ENCODE measurements at regions not wholly inside any gene's neighbourhood (a gene's known extent, or its start where the extent isn't known, plus 50 kb on each side); places are given as distances from the start of the nearest gene placed in this dataset.

DNA sequence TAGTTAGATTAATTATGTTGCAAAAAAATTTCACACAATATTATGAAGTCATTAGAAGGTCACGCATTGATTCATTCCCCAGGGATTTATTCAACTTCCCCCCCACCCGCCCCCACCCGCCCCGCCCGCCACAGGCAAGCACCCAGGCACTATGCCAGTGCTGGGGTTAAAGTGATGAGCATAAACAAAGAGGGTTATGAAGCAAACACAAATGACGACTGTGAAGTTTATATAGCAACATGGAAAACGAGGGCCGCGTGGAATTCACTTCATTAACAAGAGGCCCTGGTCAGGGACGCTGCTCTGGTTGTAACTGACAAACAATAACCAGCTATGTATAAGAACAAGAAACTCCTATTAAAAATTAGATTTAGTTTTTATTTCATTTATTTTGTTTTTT is 656.5 kb upstream of the COBL start:
- ChIA-PET CTCF (no interaction called here), POLR2A (no interaction called here)
- no peak for DNase-seq (ENCODE audit: low read depth, low spot score)
- TF ChIP-seq, protein P1, sequence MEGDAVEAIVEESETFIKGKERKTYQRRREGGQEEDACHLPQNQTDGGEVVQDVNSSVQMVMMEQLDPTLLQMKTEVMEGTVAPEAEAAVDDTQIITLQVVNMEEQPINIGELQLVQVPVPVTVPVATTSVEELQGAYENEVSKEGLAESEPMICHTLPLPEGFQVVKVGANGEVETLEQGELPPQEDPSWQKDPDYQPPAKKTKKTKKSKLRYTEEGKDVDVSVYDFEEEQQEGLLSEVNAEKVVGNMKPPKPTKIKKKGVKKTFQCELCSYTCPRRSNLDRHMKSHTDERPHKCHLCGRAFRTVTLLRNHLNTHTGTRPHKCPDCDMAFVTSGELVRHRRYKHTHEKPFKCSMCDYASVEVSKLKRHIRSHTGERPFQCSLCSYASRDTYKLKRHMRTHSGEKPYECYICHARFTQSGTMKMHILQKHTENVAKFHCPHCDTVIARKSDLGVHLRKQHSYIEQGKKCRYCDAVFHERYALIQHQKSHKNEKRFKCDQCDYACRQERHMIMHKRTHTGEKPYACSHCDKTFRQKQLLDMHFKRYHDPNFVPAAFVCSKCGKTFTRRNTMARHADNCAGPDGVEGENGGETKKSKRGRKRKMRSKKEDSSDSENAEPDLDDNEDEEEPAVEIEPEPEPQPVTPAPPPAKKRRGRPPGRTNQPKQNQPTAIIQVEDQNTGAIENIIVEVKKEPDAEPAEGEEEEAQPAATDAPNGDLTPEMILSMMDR (IDR thresholded peaks at IDR 0.05; ENCODE audit: insufficient read depth, low read length, missing control alignments), result no peak
- no peak overlapping the region for H3K4me3 ChIP-seq (ENCODE audit: low read depth, low read length)

DNA sequence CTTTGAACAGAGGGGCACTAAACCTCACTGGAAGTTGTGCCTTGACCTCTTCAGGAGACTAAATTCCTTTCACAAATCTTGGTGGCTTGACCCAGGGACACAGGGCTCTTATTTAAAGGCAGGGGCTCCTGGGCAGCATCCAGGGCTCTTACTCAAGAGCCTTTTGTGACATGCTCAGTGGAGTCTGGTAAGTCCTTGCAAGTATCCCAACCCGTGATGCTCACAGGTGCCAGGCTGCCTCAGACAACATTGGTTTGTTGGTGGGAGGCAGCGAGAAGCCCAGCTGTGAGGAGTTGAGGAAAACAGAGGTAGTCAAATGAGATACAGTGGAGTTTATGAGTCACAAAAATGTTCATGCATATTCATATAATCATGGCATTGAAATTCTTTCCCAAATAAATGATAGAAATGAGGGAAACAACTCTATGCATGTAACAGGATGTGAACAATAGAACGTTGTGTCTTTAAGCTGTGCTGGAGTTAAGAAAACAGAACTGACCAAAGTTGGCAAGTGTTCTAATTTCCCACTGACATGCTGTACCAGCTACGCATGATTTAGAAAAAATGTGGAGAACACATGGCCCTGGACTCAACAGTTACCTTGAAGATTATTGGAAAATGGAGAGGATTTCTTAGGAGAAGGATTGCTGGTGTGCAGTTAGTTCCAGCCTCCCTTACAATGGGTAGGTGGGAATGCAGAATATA is 654.5 kb upstream of the COBL start:
- no peak overlapping the region for H3K4me3 ChIP-seq (ENCODE audit: low read depth, low read length)
- ChIA-PET CTCF (no interaction called here), POLR2A (no interaction called here)
- no peak for DNase-seq (ENCODE audit: low read depth, low spot score)
- TF ChIP-seq, protein P1 (IDR thresholded peaks at IDR 0.05; ENCODE audit: insufficient read depth, low read length, missing control alignments), result no peak

DNA sequence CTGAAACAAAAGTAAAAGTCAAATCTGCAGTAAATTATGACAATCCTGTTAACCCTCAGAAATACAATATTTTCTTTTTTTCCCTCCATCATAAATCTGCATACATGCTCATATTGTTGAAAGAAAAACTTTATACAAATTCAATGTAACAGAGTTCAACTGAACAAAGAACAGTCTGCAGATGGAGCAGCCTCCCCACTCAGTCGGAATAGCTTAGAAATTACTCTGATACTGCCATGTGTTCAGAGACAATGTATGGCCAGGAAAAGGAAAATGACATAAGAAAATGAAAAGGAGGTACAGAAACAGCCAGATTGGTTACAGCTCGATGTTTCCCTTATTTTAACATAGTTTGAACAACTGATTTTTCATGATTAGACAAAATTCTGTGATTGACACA is 651.9 kb upstream of the COBL start:
- POLR2A ChIA-PET, result no interaction called here
- no peak for DNase-seq (ENCODE audit: low read depth, low spot score)
- H3K4me3 ChIP-seq (ENCODE audit: low read depth, low read length), result no peak overlapping the region
- CTCF ChIA-PET, result no interaction called here
- TF ChIP-seq, protein P1 (IDR thresholded peaks at IDR 0.05; ENCODE audit: insufficient read depth, low read length, missing control alignments), result no peak

DNA sequence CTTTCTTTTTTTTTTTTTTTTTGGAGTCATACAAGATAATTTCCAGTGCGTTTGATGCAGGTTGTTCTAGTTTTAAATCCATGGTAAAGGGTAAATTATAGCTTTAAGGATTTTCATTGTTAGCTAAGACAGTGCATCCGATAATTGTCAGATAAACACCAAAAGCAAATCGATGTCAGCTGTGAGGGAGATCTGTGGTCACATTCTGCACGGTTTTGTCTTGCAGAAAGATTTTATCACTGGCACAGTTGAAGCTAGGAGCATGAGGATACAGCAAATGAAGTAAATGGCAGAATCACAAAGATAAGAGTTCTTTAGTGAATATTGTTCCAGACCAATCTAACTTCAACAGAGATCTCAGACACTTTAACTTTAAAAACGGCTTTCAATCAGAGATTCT is 648.8 kb upstream of the COBL start:
- no peak for DNase-seq (ENCODE audit: low read depth, low spot score)
- ChIA-PET POLR2A (no interaction called here), CTCF (no interaction called here)
- TF ChIP-seq, protein P1 (IDR thresholded peaks at IDR 0.05; ENCODE audit: insufficient read depth, low read length, missing control alignments), result no peak
- H3K4me3 ChIP-seq (ENCODE audit: low read depth, low read length), result no peak overlapping the region

DNA sequence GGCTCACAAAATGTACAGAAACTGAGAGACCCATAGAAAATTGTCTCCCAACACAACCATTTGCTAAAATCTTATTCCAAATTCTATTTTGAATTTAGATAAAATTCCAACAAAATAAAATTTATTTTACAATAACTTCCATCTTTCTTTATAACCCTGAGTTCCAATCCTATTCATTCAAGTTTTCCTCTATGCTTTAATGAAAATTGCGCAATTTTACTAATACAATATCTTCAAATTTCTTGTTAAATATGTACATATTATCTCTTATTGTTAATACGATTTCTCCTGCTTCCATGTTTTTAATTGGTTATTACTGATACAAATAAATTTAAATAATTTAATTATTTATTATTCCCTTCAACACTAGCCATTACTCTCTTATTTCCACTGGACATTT is 645.2 kb upstream of the COBL start:
- CTCF ChIA-PET, result no interaction called here
- H3K4me3 ChIP-seq (ENCODE audit: low read depth, low read length), result no peak overlapping the region
- DNase-seq (ENCODE audit: low read depth, low spot score), result no peak
- TF ChIP-seq, protein P1 (IDR thresholded peaks at IDR 0.05; ENCODE audit: insufficient read depth, low read length, missing control alignments), result no peak
- POLR2A ChIA-PET, result no interaction called here

DNA sequence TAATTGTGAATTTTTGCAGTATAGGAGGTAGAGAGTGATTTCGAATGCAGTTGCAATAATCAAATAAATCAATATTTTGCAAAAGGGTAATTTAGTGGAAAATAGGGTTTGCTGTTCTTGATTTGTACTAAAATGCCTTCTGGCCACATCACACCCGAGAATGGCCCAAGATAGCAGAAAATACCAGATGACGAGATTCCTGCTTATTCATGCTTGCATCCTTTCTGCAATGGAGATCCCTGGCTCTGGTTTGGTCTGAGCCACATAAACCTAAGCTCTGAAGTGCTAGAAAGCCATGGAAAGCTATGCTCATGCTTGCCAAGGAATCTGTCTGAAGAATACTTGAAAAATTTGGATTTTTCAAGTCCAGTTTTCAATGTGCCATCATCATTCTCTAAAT is 634.2 kb upstream of the COBL start:
- DNase-seq (ENCODE audit: low read depth, low spot score), result no peak
- ChIA-PET CTCF (no interaction called here), POLR2A (no interaction called here)
- no peak overlapping the region for H3K4me3 ChIP-seq (ENCODE audit: low read depth, low read length)
- TF ChIP-seq, protein P1 (IDR thresholded peaks at IDR 0.05; ENCODE audit: insufficient read depth, low read length, missing control alignments), result no peak
